Loucy (cell line): ENCODE measurements at regions not wholly inside any gene's neighbourhood (a gene's known extent, or its start where the extent isn't known, plus 50 kb on each side); places are given as distances from the start of the nearest gene placed in this dataset.

Experiments
- H2AFZ ChIP-seq: fragments of 200-600 bp; sonication (generic); 2 replicates; pipeline ENCODE4 v1.6.0; 2016; ENCODE audit warnings: antibody characterized with exemption, mild to moderate bottlenecking, low read length, moderate library complexity
- H3F3A ChIP-seq: fragments of 200-600 bp; 2 replicates; pipeline ENCODE4 v1.6.0; 2016; ENCODE audit warnings: antibody characterized with exemption, low read depth, mild to moderate bottlenecking
- H3K27me3 ChIP-seq: fragments of 200-600 bp; sonication (generic); 2 replicates; pipeline ENCODE4 v1.6.1; 2014; ENCODE audit warnings: low read length, mild to moderate bottlenecking; ENCODE audit not compliant: insufficient read depth, poor library complexity, severe bottlenecking
- H3K36me3 ChIP-seq: fragments of 200-600 bp; sonication (generic); 2 replicates; pipeline ENCODE4 v1.6.1; 2016; ENCODE audit warnings: low read length; ENCODE audit not compliant: insufficient read depth
- H3K4me1 ChIP-seq: fragments of 200-600 bp; sonication (generic); 2 replicates; pipeline ENCODE4 v1.5.1; 2014; ENCODE audit warnings: low read length, mild to moderate bottlenecking; ENCODE audit not compliant: insufficient read depth, poor library complexity, severe bottlenecking
- H3K4me2 ChIP-seq: fragments of 200-600 bp; sonication (generic); 2 replicates; pipeline ENCODE4 v1.6.0; 2014; ENCODE audit warnings: antibody characterized with exemption, low read length, low read depth, mild to moderate bottlenecking; ENCODE audit not compliant: poor library complexity, severe bottlenecking
- H3K4me3 ChIP-seq: fragments of 200-600 bp; sonication (generic); 2 replicates; pipeline ENCODE4 v1.5.1; 2014; ENCODE audit warnings: low read length, mild to moderate bottlenecking, mixed read lengths; ENCODE audit not compliant: poor library complexity, severe bottlenecking
- H3K79me2 ChIP-seq: fragments of 200-600 bp; sonication (generic); 2 replicates; pipeline ENCODE4 v1.6.1; 2014; ENCODE audit warnings: low read length; ENCODE audit not compliant: insufficient read depth
- H3K9ac ChIP-seq: fragments of 200-600 bp; sonication (generic); 2 replicates; pipeline ENCODE4 v1.6.0; 2014; ENCODE audit warnings: mild to moderate bottlenecking, low read depth, low read length, moderate library complexity; ENCODE audit not compliant: poor library complexity, severe bottlenecking
- H3K9me2 ChIP-seq: fragments of 200-600 bp; sonication (generic); replicated peaks from 2 replicates; pipeline ENCODE4 v1.6.1; 2016; ENCODE audit warnings: low read depth, low read length, mixed read lengths
- H3K9me3 ChIP-seq: fragments of 200-600 bp; sonication (generic); 2 replicates; pipeline ENCODE4 v1.6.1; 2014; ENCODE audit warnings: mild to moderate bottlenecking, antibody characterized with exemption, low read length, low read depth; ENCODE audit not compliant: insufficient read depth
- H4K20me1 ChIP-seq: fragments of 200-600 bp; sonication (generic); 2 replicates; pipeline ENCODE4 v1.6.0; 2014; ENCODE audit warnings: antibody characterized with exemption, low read length, mild to moderate bottlenecking; ENCODE audit not compliant: insufficient read depth, poor library complexity, severe bottlenecking
- CTCF ChIP-seq: fragments of 200-600 bp; sonication (generic); conservative IDR thresholded peaks from 2 replicates; pipeline ENCODE4 v1.5.1; 2014; ENCODE audit warnings: mild to moderate bottlenecking, antibody characterized with exemption, low read length
- EZH2phosphoT487 ChIP-seq: fragments of 200-600 bp; IDR thresholded peaks from 2 replicates; pipeline ENCODE4 v1.6.1; 2018; ENCODE audit warnings: antibody characterized with exemption, mild to moderate bottlenecking, moderate library complexity, borderline replicate concordance

DNA sequence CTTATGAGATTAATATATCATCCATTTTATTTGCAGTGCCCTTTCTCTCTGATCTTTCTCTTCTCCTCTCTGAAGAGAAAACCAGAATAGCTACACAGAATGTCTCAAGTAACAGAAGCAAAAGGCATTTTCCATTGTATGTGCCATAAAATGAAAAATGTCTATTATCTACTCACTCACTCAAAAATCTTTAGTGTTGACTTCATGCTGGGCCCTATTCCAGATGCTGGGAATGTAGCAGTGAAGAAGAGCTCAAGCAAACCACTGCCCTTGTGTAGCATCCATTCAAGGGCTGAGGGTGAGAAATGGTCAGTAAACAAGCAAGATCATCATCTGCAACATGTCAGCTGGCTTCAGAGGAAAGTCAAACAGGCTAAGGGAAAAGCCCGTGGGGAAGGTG lies 427.7 kb downstream of the METTL4 start:
- H3K4me1 ChIP-seq, result no peaks in the 10 kb centered on the region
- no peak overlapping the region for H3K9ac ChIP-seq
- no peak overlapping the region for H2AFZ ChIP-seq
- H3K79me2 ChIP-seq, result no peaks in the 10 kb centered on the region
- H3K9me3 ChIP-seq, result no peaks in the 10 kb centered on the region
- no peaks in the 10 kb centered on the region for H3F3A ChIP-seq
- no peaks in the 10 kb centered on the region for H3K36me3 ChIP-seq
- no peaks in the 10 kb centered on the region for H4K20me1 ChIP-seq
- no peak for TF ChIP-seq EZH2phosphoT487
- TF ChIP-seq CTCF, result no peak
- no peak overlapping the region for H3K4me3 ChIP-seq
- no peak overlapping the region for H3K4me2 ChIP-seq
- no peaks in the 10 kb centered on the region for H3K9me2 ChIP-seq
- no peaks in the 10 kb centered on the region for H3K27me3 ChIP-seq

GRCh38 chr18:2144811-2145210 lies 426.5 kb downstream of the METTL4 start:
- Histone ChIP-seq H2AFZ (no peak overlapping the region), H3K9ac (no peak overlapping the region), H3K9me2 (no peaks in the 10 kb centered on the region), H3K36me3 (no peaks in the 10 kb centered on the region), H3K27me3 (no peaks in the 10 kb centered on the region), H3F3A (no peaks in the 10 kb centered on the region), H3K4me2 (no peak overlapping the region), H4K20me1 (no peaks in the 10 kb centered on the region), H3K4me3 (no peak overlapping the region), H3K4me1 (no peaks in the 10 kb centered on the region), H3K9me3 (no peaks in the 10 kb centered on the region), H3K79me2 (no peaks in the 10 kb centered on the region)
- no peak for TF ChIP-seq EZH2phosphoT487
- TF ChIP-seq CTCF, result no peak

DNA sequence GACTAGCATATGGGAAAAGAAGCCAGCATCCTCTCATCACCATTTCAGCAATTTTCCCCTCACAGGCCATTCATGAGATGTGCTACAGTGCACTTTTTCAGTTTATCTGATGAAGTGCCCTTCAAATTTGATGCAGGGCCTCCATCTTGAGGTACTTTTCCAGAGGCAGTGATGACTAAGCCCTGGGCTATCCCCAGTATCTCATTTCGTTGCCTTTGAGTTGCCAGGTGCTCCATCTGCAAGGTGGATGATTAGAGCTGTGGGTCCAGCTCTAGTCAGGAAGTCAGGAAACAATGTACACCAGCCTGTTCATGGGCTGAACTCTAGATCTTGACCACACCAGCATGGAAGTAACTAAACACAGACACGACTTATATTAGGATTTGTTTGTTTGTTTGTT lies 425.2 kb downstream of the METTL4 start:
- Histone ChIP-seq H3K4me3 (no peak overlapping the region), H3K27me3 (no peaks in the 10 kb centered on the region), H2AFZ (no peak overlapping the region), H3K4me2 (no peak overlapping the region), H3K9me2 (no peaks in the 10 kb centered on the region), H3K4me1 (no peaks in the 10 kb centered on the region), H3K36me3 (no peaks in the 10 kb centered on the region), H3K9ac (no peak overlapping the region), H3K9me3 (no peaks in the 10 kb centered on the region), H3K79me2 (no peaks in the 10 kb centered on the region), H3F3A (no peaks in the 10 kb centered on the region), H4K20me1 (no peaks in the 10 kb centered on the region)
- TF ChIP-seq CTCF (no peak), EZH2phosphoT487 (no peak)
